IMR-90 (cell line): ENCODE measurements at regions not wholly inside any gene's neighbourhood (a gene's known extent, or its start where the extent isn't known, plus 50 kb on each side); places are given as distances from the start of the nearest gene placed in this dataset.

Experiments
- ATAC-seq: fragments of 200-7000 bp; cut with Tn5 transposase; 2 replicates; pipeline ENCODE4 v1.9.1; 2020; ENCODE audit warnings: low read depth, mild to moderate bottlenecking, moderate library complexity
- BruUV-seq: library from RNA; stranded (reverse); fragments of 400-500 nt; replicated peaks from 2 replicates; lab custom pipeline; 2021; lab: Mats Ljungman, UMichigan
- CTCF ChIA-PET: fragments of 300-600 bp; formaldehyde crosslinking; extraction: SDS; loops from one replicate; lab custom pipeline; 2021; ENCODE audit warnings: antibody characterized with exemption; lab: Yijun Ruan, JAX
- POLR2A ChIA-PET: fragments of 300-600 bp; sonication (Branson Sonifier 250); formaldehyde crosslinking; loops from one replicate; lab custom pipeline; 2022; ENCODE audit warnings: antibody characterized with exemption; ENCODE audit not compliant: unreplicated experiment; lab: Charles Lee
- DNase-seq: peaks from one replicate; pipeline ENCODE4 v3.0.0; 2013
- H2AFZ ChIP-seq: replicated peaks from 2 replicates; pipeline ENCODE3; 2013; ENCODE audit warnings: low read length, mild to moderate bottlenecking; ENCODE audit not compliant: poor library complexity
- H2AK5ac ChIP-seq: 2 replicates; pipeline ENCODE4 v1.6.1; 2013; ENCODE audit warnings: low read depth, low read length, inconsistent platforms
- H2AK9ac ChIP-seq: replicated peaks from 2 replicates; pipeline ENCODE3; 2013; ENCODE audit warnings: mild to moderate bottlenecking, low read depth, low read length, moderate library complexity; ENCODE audit not compliant: poor library complexity
- H2BK120ac ChIP-seq: 2 replicates; pipeline ENCODE4 v1.6.1; 2013; ENCODE audit warnings: low read depth, low read length, inconsistent platforms
- H2BK15ac ChIP-seq: 3 replicates; pipeline ENCODE4 v1.6.1; 2013; ENCODE audit warnings: low read depth, low read length, inconsistent platforms
- H2BK20ac ChIP-seq: 2 replicates; pipeline ENCODE4 v1.6.1; 2013; ENCODE audit warnings: low read depth, mild to moderate bottlenecking, inconsistent platforms, low read length, moderate library complexity
- H2BK5ac ChIP-seq: 2 replicates; pipeline ENCODE4 v1.6.1; 2013; ENCODE audit warnings: mild to moderate bottlenecking, low read depth, low read length, inconsistent platforms; ENCODE audit not compliant: poor library complexity, severe bottlenecking
- H3K14ac ChIP-seq: replicated peaks from 2 replicates; pipeline ENCODE4 v1.6.1; 2013; ENCODE audit warnings: low read depth, low read length, inconsistent platforms
- H3K18ac ChIP-seq: 2 replicates; pipeline ENCODE4 v1.6.1; 2013; ENCODE audit warnings: low read depth, low read length, control low read depth
- H3K23ac ChIP-seq: 2 replicates; pipeline ENCODE4 v1.6.1; 2013; ENCODE audit warnings: low read depth, low read length, inconsistent platforms
- H3K27ac ChIP-seq: 2 replicates; pipeline ENCODE4 v1.5.1; 2013; ENCODE audit warnings: mild to moderate bottlenecking, control low read depth, low read length; ENCODE audit not compliant: insufficient read depth
- H3K27me3 ChIP-seq: 2 replicates; pipeline ENCODE4 v1.6.1; 2013; ENCODE audit warnings: low read length; ENCODE audit not compliant: control insufficient read depth, insufficient read depth
- H3K36me3 ChIP-seq: 2 replicates; pipeline ENCODE4 v1.6.1; 2013; ENCODE audit warnings: low read length, mixed read lengths; ENCODE audit not compliant: control insufficient read depth, insufficient read depth
- H3K4ac ChIP-seq: 2 replicates; pipeline ENCODE4 v1.6.1; 2013; ENCODE audit warnings: low read depth, low read length, inconsistent platforms
- H3K4me1 ChIP-seq: 2 replicates; pipeline ENCODE4 v1.6.1; 2013; ENCODE audit warnings: low read length, mixed read lengths; ENCODE audit not compliant: control insufficient read depth, insufficient read depth
- H3K4me2 ChIP-seq: 2 replicates; pipeline ENCODE4 v1.6.1; 2013; ENCODE audit warnings: low read depth, mild to moderate bottlenecking, control low read depth, low read length, moderate library complexity
- H3K4me3 ChIP-seq: 2 replicates; pipeline ENCODE4 v1.5.1; 2013; ENCODE audit warnings: low read depth, mild to moderate bottlenecking, control low read depth, low read length, moderate library complexity; ENCODE audit not compliant: insufficient read depth
- H3K56ac ChIP-seq: 2 replicates; pipeline ENCODE4 v1.6.1; 2013; ENCODE audit warnings: low read length, inconsistent platforms; ENCODE audit not compliant: insufficient read depth; ENCODE audit errors: extremely low read depth
- H3K79me1 ChIP-seq, 2 experiments: 2 replicates each; pipeline ENCODE4 v1.6.1; 2013; ENCODE audit warnings: low read length in 2 of 2, inconsistent platforms in 1 of 2, low read depth in 1 of 2
- H3K9ac ChIP-seq: 2 replicates; pipeline ENCODE4 v1.6.1; 2013; ENCODE audit warnings: low read depth, low read length, control low read depth
- H3K9me1 ChIP-seq: 2 replicates; pipeline ENCODE4 v1.6.1; 2013; ENCODE audit warnings: low read length, inconsistent platforms; ENCODE audit not compliant: insufficient read depth
- H3K9me3 ChIP-seq: 2 replicates; pipeline ENCODE4 v1.6.1; 2013; ENCODE audit warnings: low read length; ENCODE audit not compliant: control insufficient read depth, insufficient read depth
- H4K20me1 ChIP-seq: 2 replicates; pipeline ENCODE4 v1.6.1; 2013; ENCODE audit warnings: low read length, inconsistent platforms; ENCODE audit not compliant: insufficient read depth
- H4K5ac ChIP-seq: 2 replicates; pipeline ENCODE4 v1.6.1; 2013; ENCODE audit warnings: mild to moderate bottlenecking, low read depth, low read length, control low read depth
- H4K8ac ChIP-seq, 2 experiments: 2 replicates each; pipeline ENCODE4 v1.6.1; 2013; ENCODE audit warnings: low read depth in 2 of 2, low read length in 2 of 2, control low read depth in 1 of 2, inconsistent platforms in 1 of 2
- H4K91ac ChIP-seq: 2 replicates; pipeline ENCODE4 v1.6.1; 2013; ENCODE audit warnings: low read depth, low read length, inconsistent platforms; ENCODE audit not compliant: insufficient read depth
- BHLHE40 ChIP-seq: fragments of 150-350 bp; IDR thresholded peaks from 2 replicates; pipeline ENCODE4 v1.6.1; 2016; ENCODE audit warnings: mild to moderate bottlenecking, low read depth, low read length
- CEBPB ChIP-seq: IDR thresholded peaks from 2 replicates; pipeline ENCODE4 v1.6.1; 2012; ENCODE audit warnings: low read depth, low read length, improper control_type of control experiment
- CHD1 ChIP-seq: IDR thresholded peaks from 2 replicates; pipeline ENCODE4 v1.6.1; 2012; ENCODE audit warnings: low read depth, low read length, improper control_type of control experiment
- FOS ChIP-seq: fragments of 150-350 bp; IDR thresholded peaks from 2 replicates; pipeline ENCODE4 v1.6.1; 2016; ENCODE audit warnings: low read depth, low read length
- MAFK ChIP-seq: IDR thresholded peaks from 2 replicates; pipeline ENCODE4 v1.6.1; 2012; ENCODE audit warnings: low read depth, low read length, improper control_type of control experiment
- MAZ ChIP-seq: IDR thresholded peaks from 2 replicates; pipeline ENCODE4 v1.6.1; 2012; ENCODE audit warnings: low read depth, mild to moderate bottlenecking, low read length, improper control_type of control experiment, moderate library complexity, borderline replicate concordance
- MXI1 ChIP-seq: IDR thresholded peaks from 2 replicates; pipeline ENCODE4 v1.6.1; 2012; ENCODE audit warnings: low read depth, mild to moderate bottlenecking, low read length, moderate library complexity, borderline replicate concordance
- NFE2L2 ChIP-seq: fragments of 150-350 bp; IDR thresholded peaks from 2 replicates; pipeline ENCODE4 v1.6.1; 2016; ENCODE audit warnings: low read depth, mild to moderate bottlenecking, low read length
- POLR2A ChIP-seq: IDR thresholded peaks from 2 replicates; pipeline ENCODE4 v1.6.1; 2012; ENCODE audit warnings: mild to moderate bottlenecking, low read depth, low read length
- RAD21 ChIP-seq: IDR thresholded peaks from 2 replicates; pipeline ENCODE4 v1.6.1; 2012; ENCODE audit warnings: low read length, improper control_type of control experiment
- RCOR1 ChIP-seq: IDR thresholded peaks from 2 replicates; pipeline ENCODE4 v1.6.1; 2012; ENCODE audit warnings: mild to moderate bottlenecking, low read length, improper control_type of control experiment; ENCODE audit not compliant: insufficient replicate concordance
- RFX5 ChIP-seq: IDR thresholded peaks from 2 replicates; pipeline ENCODE4 v1.8.0; 2012; ENCODE audit warnings: low read depth, mild to moderate bottlenecking, low read length, moderate library complexity
- SMC3 ChIP-seq: fragments of 150-350 bp; IDR thresholded peaks from 2 replicates; pipeline ENCODE4 v1.6.1; 2016; ENCODE audit warnings: low read depth, mild to moderate bottlenecking, antibody characterized with exemption, low read length, moderate library complexity
- WGBS, 2 experiments: methylation state at CpG; one replicate each; pipeline versions ENCODE4 v1.1.5 to v1.1.7; 2013; ENCODE audit warnings: missing lambda C conversion rate in 2 of 2; ENCODE audit not compliant: insufficient read length in 1 of 2; ENCODE audit errors: extremely low coverage in 2 of 2; 5-methylcytosine and 5-hydroxymethylcytosine counted together
- dilution Hi-C: fragments of 300-500 bp; cut with HindIII; formaldehyde crosslinking; loops from one replicate; pipeline ENCODE4 v1.14.3; 2018; ENCODE audit warnings: low sequenced_read_pairs; ENCODE audit not compliant: unreplicated experiment
- in situ Hi-C: fragments of 300-500 bp; cut with MboI; formaldehyde crosslinking; loops from 3 replicates; pipeline ENCODE4 v1.14.3; 2019; ENCODE audit warnings: low sequenced_read_pairs, inconsistent platforms, mixed read lengths
- intact Hi-C: fragments of 100-400 bp; cut with micrococcal nuclease; formaldehyde crosslinking; loops from 2 replicates; pipeline ENCODE4 v1.10.0; 2022
- TF ChIP-seq, protein P1 (sequence below): fragments of 150-350 bp; IDR thresholded peaks from 2 replicates; pipeline ENCODE4 v1.6.1; 2017; ENCODE audit warnings: mild to moderate bottlenecking, antibody characterized with exemption, low read length, low read depth
- TF ChIP-seq, protein P2 (sequence below): conservative IDR thresholded peaks from 2 replicates; pipeline ENCODE4 v1.5.1; 2012; ENCODE audit warnings: mild to moderate bottlenecking, low read depth, low read length, improper control_type of control experiment
- TF ChIP-seq, protein P3 (sequence below): fragments of 150-350 bp; IDR thresholded peaks from 2 replicates; pipeline ENCODE4 v1.6.1; 2016; ENCODE audit warnings: low read depth, mild to moderate bottlenecking, low read length, moderate library complexity, borderline replicate concordance

DNA sequence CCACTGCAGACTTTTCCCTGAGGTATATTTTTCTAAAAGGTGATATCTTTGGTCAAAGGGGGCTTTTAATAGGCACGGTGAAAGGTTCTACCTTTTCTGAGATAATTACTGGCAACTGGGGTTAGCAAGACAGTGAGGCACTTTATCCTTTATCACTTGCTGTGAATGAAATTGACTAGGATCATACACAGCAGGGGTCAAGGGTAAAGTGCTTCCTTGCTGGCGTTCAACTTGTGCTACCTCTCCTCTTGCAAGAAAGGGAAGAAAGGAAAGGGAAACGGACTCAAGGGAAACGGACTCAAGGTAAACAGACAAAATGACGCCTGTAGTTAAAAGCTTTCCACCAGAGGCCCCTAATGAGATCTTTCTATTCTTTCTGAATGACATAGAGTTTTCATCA lies 78.6 kb upstream of the RAPGEF2 start:
- Histone ChIP-seq H4K20me1 (no peaks in the 10 kb centered on the region), H4K91ac (no peak overlapping the region), H3K56ac (no peak overlapping the region), H2BK20ac (no peak overlapping the region), H3K79me1 (no peaks in the 10 kb centered on the region), H2BK120ac (no peak overlapping the region), H3K4ac (no peak overlapping the region), H3K9me3 (no peaks in the 10 kb centered on the region), H3K14ac (no peak overlapping the region), H3K4me1 (no peaks in the 10 kb centered on the region), H3K4me3 (no peak overlapping the region), H2BK15ac (no peak overlapping the region), H4K8ac (no peak overlapping the region), H2AK9ac (no peak overlapping the region), H3K23ac (no peak overlapping the region), H2AFZ (no peak overlapping the region), H2BK5ac (no peak overlapping the region), H3K9me1 (no peaks in the 10 kb centered on the region), H3K9ac (no peak overlapping the region), H3K27me3 (no peaks in the 10 kb centered on the region), H3K18ac (no peak overlapping the region), H4K5ac (no peak overlapping the region), H3K36me3 (no peaks in the 10 kb centered on the region), H2AK5ac (no peak overlapping the region), H3K4me2 (no peak overlapping the region), H3K27ac (no peak overlapping the region)
- intact Hi-C loops (no loop called here), dilution Hi-C loops (no loop called here), in situ Hi-C loops (no loop called here)
- ChIA-PET CTCF (interaction anchor here (1.0 kb wide), 1 partner anchor 136 kb away, joined by 3 read pairs; no protein-coding TSS in a partner anchor), POLR2A (no interaction called here)
- WGBS, 2 experiments = 80% methylated on average over 1 of the region's 5 CpGs; no CpG with 5 or more reads in 1 of the 2 experiments
- DNase-seq (no peak), ATAC-seq (no peak)
- no peak for TF ChIP-seq RAD21
- no peak for TF ChIP-seq RFX5
- TF ChIP-seq MXI1 = no peak
- TF ChIP-seq RCOR1 = no peak
- TF ChIP-seq NFE2L2 = no peak
- TF ChIP-seq, protein P1, sequence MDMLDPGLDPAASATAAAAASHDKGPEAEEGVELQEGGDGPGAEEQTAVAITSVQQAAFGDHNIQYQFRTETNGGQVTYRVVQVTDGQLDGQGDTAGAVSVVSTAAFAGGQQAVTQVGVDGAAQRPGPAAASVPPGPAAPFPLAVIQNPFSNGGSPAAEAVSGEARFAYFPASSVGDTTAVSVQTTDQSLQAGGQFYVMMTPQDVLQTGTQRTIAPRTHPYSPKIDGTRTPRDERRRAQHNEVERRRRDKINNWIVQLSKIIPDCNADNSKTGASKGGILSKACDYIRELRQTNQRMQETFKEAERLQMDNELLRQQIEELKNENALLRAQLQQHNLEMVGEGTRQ = no peak
- no peak for TF ChIP-seq BHLHE40
- no peak for TF ChIP-seq FOS
- no peak for TF ChIP-seq SMC3
- TF ChIP-seq MAFK = no peak
- TF ChIP-seq POLR2A = no peak
- no peak for TF ChIP-seq CHD1
- TF ChIP-seq, protein P2, sequence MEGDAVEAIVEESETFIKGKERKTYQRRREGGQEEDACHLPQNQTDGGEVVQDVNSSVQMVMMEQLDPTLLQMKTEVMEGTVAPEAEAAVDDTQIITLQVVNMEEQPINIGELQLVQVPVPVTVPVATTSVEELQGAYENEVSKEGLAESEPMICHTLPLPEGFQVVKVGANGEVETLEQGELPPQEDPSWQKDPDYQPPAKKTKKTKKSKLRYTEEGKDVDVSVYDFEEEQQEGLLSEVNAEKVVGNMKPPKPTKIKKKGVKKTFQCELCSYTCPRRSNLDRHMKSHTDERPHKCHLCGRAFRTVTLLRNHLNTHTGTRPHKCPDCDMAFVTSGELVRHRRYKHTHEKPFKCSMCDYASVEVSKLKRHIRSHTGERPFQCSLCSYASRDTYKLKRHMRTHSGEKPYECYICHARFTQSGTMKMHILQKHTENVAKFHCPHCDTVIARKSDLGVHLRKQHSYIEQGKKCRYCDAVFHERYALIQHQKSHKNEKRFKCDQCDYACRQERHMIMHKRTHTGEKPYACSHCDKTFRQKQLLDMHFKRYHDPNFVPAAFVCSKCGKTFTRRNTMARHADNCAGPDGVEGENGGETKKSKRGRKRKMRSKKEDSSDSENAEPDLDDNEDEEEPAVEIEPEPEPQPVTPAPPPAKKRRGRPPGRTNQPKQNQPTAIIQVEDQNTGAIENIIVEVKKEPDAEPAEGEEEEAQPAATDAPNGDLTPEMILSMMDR = no peak
- no peak for TF ChIP-seq MAZ
- TF ChIP-seq CEBPB = no peak
- TF ChIP-seq, protein P3, sequence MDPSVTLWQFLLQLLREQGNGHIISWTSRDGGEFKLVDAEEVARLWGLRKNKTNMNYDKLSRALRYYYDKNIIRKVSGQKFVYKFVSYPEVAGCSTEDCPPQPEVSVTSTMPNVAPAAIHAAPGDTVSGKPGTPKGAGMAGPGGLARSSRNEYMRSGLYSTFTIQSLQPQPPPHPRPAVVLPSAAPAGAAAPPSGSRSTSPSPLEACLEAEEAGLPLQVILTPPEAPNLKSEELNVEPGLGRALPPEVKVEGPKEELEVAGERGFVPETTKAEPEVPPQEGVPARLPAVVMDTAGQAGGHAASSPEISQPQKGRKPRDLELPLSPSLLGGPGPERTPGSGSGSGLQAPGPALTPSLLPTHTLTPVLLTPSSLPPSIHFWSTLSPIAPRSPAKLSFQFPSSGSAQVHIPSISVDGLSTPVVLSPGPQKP = no peak
- no TSS peak for BruUV-seq
